Testis (tissue), 2 donors: ENCODE measurements at regions not wholly inside any gene's neighbourhood (a gene's known extent, or its start where the extent isn't known, plus 50 kb on each side); places are given as distances from the start of the nearest gene placed in this dataset.

ENCODE experiments used
- DNase-seq: peaks from one replicate; pipeline ENCODE4 v3.0.0-alpha.2; 2019
- H3K27ac ChIP-seq, 2 donors: fragments of 200-600 bp; sonication (generic); one replicate each; pipeline ENCODE4 v1.5.1; 2019
- H3K27me3 ChIP-seq: fragments of 200-600 bp; sonication (generic); one replicate; pipeline ENCODE4 v1.5.1; 2019
- H3K36me3 ChIP-seq: fragments of 200-600 bp; sonication (generic); one replicate; pipeline ENCODE4 v1.5.1; 2017; ENCODE audit warnings: low read depth; ENCODE audit errors: missing control alignments
- H3K4me1 ChIP-seq: fragments of 200-600 bp; sonication (generic); one replicate; pipeline ENCODE4 v1.5.1; 2019
- H3K4me3 ChIP-seq, 2 donors: fragments of 200-600 bp; sonication (generic); one replicate each; pipeline ENCODE4 v1.5.1; 2017 to 2019
- H3K9me3 ChIP-seq: fragments of 200-600 bp; sonication (generic); one replicate; pipeline ENCODE4 v1.5.1; 2017
- POLR2A ChIP-seq: fragments of 450-650 bp; IDR thresholded peaks from one replicate; pipeline ENCODE4 v1.6.1; 2017; ENCODE audit warnings: antibody characterized with exemption, mild to moderate bottlenecking, moderate library complexity
- WGBS, 2 donors: methylation state at CpG; one replicate each; pipeline ENCODE4 v1.1.5; 2018; 5-methylcytosine and 5-hydroxymethylcytosine counted together
- intact Hi-C: fragments of 100-400 bp; cut with DNase I; formaldehyde crosslinking; loops from one replicate; pipeline ENCODE4 v1.15.1; 2023; ENCODE audit warnings: low total_unique reads
- TF ChIP-seq, protein P1 (sequence below), 3 experiments: fragments of 450-650 bp in 2 of 3; fragments of 200-600 bp in 1 of 3; sonication (generic) in 1 of 3; IDR thresholded peaks; one replicate each; pipeline ENCODE4 v1.5.1; 2016 to 2019; ENCODE audit warnings: antibody characterized with exemption in 3 of 3, mild to moderate bottlenecking in 2 of 3, moderate library complexity in 1 of 3

DNA sequence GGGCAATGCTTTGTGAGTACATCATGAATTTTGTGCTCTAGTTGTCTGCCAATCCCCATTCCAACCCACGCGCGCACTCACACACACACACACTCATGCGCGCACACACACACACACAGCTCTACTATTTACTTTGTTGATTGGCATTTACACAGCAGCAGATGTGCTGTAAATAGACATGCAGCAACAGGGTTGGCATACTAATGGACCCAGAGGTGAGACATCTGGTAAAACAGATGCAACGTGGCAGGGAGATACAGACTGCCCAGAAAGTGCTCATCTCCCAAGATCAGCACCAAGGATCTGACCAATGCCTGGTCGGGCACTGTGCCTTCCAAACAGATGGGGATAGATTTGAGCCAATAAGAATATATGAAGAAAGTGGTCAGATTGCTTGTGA lies 873.0 kb downstream of the SORCS3 start:
- H3K9me3 ChIP-seq, result no peaks in the 10 kb centered on the region
- intact Hi-C loops, result no loop called here
- no peaks in the 10 kb centered on the region for H3K27me3 ChIP-seq
- no peak overlapping the region for H3K4me3 ChIP-seq
- H3K27ac ChIP-seq, result no peak overlapping the region
- no peak for TF ChIP-seq POLR2A
- TF ChIP-seq, protein P1, sequence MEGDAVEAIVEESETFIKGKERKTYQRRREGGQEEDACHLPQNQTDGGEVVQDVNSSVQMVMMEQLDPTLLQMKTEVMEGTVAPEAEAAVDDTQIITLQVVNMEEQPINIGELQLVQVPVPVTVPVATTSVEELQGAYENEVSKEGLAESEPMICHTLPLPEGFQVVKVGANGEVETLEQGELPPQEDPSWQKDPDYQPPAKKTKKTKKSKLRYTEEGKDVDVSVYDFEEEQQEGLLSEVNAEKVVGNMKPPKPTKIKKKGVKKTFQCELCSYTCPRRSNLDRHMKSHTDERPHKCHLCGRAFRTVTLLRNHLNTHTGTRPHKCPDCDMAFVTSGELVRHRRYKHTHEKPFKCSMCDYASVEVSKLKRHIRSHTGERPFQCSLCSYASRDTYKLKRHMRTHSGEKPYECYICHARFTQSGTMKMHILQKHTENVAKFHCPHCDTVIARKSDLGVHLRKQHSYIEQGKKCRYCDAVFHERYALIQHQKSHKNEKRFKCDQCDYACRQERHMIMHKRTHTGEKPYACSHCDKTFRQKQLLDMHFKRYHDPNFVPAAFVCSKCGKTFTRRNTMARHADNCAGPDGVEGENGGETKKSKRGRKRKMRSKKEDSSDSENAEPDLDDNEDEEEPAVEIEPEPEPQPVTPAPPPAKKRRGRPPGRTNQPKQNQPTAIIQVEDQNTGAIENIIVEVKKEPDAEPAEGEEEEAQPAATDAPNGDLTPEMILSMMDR (IDR thresholded peaks at IDR 0.05), result no peak
- WGBS, 2 donors, result 92 to 95% methylated on average over 7 of the region's 7 CpGs
- H3K4me1 ChIP-seq, result no peaks in the 10 kb centered on the region
- no peak for DNase-seq
- H3K36me3 ChIP-seq, result no peaks in the 10 kb centered on the region

DNA sequence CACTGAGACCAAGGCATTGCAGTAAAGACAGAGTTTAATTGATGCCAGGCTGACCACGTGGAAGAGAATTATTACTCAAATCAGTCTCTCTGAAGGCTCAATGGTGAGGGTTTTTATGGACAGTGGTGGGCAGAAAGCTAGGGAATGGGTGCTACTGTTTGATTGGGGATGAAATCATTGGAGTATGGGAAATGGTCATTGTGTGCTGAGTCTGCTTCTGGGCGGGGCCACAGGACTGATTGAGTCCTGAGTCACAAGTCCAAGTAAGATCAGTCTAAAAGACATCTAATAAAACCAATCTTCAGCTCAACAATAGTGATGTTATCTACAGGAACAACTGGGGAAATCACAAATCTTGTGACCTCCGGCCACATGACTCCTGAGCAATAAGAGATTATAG lies 868.4 kb downstream of the SORCS3 start:
- TF ChIP-seq POLR2A, result no peak
- TF ChIP-seq, protein P1 (IDR thresholded peaks at IDR 0.05), result no peak
- 87 to 92% methylated on average over 3 of the region's 3 CpGs for WGBS, 2 donors
- no peaks in the 10 kb centered on the region for H3K36me3 ChIP-seq
- no peak for DNase-seq
- no peak overlapping the region for H3K27ac ChIP-seq
- no peak overlapping the region for H3K4me3 ChIP-seq
- H3K27me3 ChIP-seq, result no peaks in the 10 kb centered on the region
- H3K4me1 ChIP-seq, result no peaks in the 10 kb centered on the region
- no peaks in the 10 kb centered on the region for H3K9me3 ChIP-seq
- intact Hi-C loops, result no loop called here

DNA sequence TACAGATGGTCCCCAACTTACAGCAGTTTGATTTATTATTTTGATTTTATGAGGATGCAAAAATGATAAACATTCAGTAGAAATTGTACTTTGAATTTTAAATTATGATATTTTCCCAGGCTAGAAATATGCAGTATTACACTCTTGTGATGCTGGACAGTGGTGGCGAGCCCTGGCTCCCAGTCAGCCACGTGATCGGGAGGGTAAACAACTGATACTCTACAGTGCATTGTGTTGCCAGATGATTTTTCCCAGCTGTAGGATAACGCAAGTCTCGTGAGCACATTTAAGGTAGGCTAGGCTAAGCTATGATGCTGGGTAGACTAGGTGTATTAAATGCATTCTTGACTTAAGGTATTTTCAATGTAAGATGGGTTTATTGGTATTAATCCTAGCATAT lies 865.2 kb downstream of the SORCS3 start:
- no peak overlapping the region for H3K27ac ChIP-seq
- H3K36me3 ChIP-seq, result no peaks in the 10 kb centered on the region
- TF ChIP-seq POLR2A, result no peak
- TF ChIP-seq, protein P1 (IDR thresholded peaks at IDR 0.05), result no peak
- no peaks in the 10 kb centered on the region for H3K27me3 ChIP-seq
- intact Hi-C loops, result no loop called here
- H3K9me3 ChIP-seq, result no peaks in the 10 kb centered on the region
- no peak for DNase-seq
- H3K4me3 ChIP-seq, result no peak overlapping the region
- H3K4me1 ChIP-seq, result no peaks in the 10 kb centered on the region
- WGBS, 2 donors, result 74 to 78% methylated on average over 5 of the region's 5 CpGs

DNA sequence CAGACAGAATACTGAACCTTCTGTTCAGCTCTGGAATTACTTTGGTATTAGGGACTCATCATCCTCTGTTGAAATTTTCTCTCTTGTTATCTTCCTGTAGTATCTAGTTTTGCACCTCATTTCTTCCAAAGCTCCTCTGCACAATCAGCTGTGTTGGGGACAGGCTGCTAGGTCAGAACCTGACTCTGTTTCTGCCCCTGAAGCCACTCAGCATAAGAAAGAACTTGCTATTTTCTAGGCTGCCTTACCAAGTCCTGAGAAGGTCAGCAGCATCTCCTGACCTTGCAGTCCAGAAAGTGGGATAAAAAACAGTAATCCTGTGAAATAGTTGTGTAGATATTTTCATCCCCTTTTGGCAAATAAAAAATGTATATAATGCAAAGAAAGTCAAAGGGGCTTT lies 862.6 kb downstream of the SORCS3 start:
- no peak overlapping the region for H3K4me3 ChIP-seq
- H3K36me3 ChIP-seq, result no peaks in the 10 kb centered on the region
- no peaks in the 10 kb centered on the region for H3K27me3 ChIP-seq
- H3K4me1 ChIP-seq, result no peaks in the 10 kb centered on the region
- TF ChIP-seq POLR2A, result no peak
- TF ChIP-seq, protein P1 (IDR thresholded peaks at IDR 0.05), result no peak
- H3K27ac ChIP-seq, result no peak overlapping the region
- no peaks in the 10 kb centered on the region for H3K9me3 ChIP-seq
- no peak for DNase-seq
- intact Hi-C loops, result no loop called here

DNA sequence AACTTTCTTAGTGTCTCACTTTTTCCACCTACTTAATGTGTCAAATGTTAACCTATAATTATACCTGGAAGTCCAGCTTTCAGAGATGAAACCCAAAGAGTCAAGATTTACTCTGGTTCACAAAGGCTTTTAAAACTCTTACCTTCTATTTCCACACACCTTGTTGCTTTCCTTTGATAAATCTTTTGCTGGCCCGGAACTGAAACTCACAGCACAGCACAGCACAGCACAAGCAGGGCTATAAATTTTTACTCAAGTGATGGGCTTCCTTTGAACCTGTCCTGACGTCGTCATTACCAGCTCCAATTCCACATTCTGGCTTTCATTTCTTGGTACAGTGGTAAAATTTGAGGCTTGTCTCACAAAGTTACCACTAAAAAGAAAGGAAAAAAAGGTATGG lies 861.0 kb downstream of the SORCS3 start:
- 51 to 76% methylated on average over 3 of the region's 3 CpGs for WGBS, 2 donors
- no peaks in the 10 kb centered on the region for H3K36me3 ChIP-seq
- intact Hi-C loops, result no loop called here

More for the DNA sequence above, 861.0 kb downstream of the SORCS3 start:
- no peak for TF ChIP-seq POLR2A
- TF ChIP-seq, protein P1 (IDR thresholded peaks at IDR 0.05), result no peak
- no peak for DNase-seq
- Histone ChIP-seq H3K27ac (no peak overlapping the region), H3K9me3 (no peaks in the 10 kb centered on the region), H3K4me1 (no peaks in the 10 kb centered on the region), H3K27me3 (no peaks in the 10 kb centered on the region), H3K4me3 (no peak overlapping the region)
